ENCODE measurements at regions not wholly inside any gene's neighbourhood (a gene's known extent, or its start where the extent isn't known, plus 50 kb on each side); places are given as distances from the start of the nearest gene placed in this dataset.

DNA sequence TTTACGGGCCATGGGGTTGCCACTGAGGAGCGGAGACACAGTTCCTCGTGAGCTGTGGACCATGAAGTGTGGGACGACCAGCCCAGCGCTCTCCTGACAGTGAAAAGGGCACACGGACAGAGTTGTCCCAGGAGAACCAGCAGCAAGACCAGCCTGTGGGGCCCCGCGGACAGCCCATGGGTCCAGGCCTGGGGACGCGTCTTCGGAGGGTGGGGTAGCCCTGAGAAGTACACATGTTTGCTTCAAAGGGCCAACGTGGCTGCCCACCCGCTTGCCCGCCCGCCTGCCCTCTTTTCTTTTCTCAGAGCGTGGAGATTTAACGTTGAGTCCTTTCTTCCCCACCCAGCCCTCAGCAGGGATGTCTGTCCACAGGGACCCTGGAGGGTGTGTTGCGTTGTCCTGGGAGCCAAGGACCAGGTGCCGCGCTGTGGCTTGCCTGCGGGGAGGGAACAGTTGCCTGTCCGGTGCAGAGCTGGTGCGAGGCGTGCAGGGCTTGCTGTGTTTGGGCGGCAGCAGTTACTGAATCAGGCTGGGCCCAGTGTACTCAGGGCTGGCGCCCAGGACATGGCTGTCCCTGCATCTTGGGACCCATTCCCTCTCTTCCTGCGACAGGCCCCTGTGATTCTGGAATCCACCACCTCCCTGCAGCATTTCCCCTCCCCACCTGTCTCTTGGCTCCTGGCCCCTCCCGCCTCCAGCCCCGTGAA, 120.1 kb upstream of the HDAC4 start:
- DNase-seq, result no peak

DNA sequence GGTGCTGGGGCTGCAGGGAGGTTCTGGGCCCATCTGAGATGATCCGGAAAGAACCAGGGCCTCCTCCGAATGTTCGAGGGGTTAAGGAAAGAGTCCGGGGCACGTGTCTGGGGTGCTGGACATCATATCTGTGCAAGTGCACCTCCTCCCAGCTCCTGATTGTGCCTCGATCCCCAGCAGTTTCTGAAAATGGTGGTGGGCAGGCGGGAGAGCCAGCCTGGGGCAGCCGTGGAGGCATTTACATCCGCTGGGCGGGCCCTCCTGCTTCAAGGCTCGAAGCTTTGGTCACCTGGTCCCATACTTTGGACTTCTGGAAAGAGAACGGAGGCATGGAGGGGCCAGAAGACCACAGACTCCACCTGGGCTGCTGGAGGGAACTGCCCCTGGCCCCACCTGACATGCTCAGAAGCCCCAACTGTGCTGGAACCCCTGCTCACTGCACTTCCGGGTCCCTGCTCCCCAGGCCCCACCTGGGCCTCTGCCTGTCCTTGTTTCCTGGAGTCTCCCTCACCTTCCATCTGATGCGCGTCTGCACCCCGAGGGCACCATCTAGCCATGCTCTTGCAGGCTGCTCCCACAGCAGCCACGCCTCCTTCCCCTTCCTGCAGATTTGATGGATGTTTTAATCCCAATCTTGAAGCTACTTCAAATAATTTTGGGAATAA, 119.2 kb upstream of the HDAC4 start:
- DNase-seq, result no peak

- no peak for DNase-seq
Observed at GRCh38 chr2:239519089-239519920, 118.5 kb upstream of the HDAC4 start.

DNA sequence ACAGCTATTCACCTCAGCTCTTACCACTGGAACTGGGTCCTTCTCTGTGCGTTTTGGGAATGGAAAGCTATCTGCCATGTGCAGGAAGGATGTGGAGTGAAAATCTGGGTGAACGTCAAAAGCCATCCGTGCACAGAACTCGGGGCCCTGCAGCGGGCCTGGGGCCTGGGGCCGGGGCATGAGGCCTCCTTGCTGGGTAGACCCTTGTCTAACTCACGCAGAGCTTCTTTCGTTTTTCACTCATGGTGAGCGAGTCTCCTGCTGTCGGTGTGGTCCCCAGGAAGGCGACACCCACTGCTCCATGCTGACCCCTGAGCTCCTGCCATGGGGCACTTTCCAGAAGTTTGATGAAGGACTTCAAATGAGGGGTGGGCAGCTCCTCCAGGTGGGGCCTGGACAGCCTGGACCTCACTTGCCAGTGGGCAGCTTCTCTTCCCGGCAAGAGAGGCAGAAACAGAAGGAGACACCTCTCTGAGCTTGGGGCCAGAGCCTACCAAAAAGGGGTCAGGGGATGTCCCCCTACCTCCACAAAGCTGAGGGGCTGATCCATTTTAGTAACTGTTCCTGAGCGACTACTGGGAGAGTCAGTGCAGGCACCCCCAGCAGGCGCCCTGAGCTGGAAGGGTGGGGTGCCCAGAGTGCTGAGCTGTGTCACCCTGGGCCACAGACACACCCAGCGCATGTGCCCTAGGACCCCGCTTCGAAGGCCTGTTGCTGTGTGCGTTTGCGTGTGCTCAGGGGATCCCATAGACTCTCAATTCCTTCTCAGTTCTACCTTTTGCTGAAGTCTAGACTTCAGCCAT, 117.7 kb upstream of the HDAC4 start:
- DNase-seq, result no peak

GRCh38 chr2:239517686-239518085, 116.9 kb upstream of the HDAC4 start:
- no peak for DNase-seq

GRCh38 chr2:239516954-239517305, 116.1 kb upstream of the HDAC4 start:
- no peak for DNase-seq

DNA sequence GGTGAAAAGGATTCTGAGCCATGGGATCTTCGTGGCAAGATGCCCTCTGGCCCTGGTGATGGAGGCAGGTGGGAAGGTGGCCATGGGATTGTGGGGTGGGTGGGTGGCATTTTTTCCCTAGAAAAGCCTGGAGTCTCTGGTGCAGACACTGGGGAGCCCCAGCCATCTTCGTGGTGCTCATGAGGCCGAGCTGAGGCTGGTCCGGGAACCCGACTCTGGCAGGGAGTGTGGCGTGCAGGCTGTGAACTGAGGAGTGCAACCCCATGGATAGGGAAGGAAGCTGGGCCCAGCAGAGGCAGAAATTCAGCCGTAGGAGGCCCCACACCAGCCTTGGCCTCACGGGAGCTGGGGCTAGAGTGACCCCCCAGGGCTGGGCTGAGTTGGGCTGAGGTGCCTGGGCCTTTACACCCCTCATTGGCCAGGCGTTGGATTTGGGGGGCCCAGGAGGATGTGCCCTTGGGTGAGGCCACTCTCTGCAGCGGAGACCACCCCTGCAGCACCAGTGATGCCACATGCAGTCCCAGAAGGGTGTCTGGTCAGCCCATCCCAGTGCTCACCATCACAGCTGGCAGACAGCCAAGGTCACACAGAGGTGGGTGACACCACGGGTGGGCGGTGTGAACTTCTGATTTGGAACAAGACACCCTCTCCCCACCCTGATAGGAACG, 115.6 kb upstream of the HDAC4 start:
- DNase-seq, result no peak

- no peak for DNase-seq
Observed at GRCh38 chr2:239514754-239515530, 114.1 kb upstream of the HDAC4 start.

GRCh38 chr2:239512054-239512453, 111.2 kb upstream of the HDAC4 start:
- DNase-seq, result no peak

- no peak for DNase-seq
Observed at GRCh38 chr2:239509373-239510143, 108.7 kb upstream of the HDAC4 start.

- DNase-seq, result no peak
Observed at GRCh38 chr2:239508261-239508660, 107.4 kb upstream of the HDAC4 start.

DNA sequence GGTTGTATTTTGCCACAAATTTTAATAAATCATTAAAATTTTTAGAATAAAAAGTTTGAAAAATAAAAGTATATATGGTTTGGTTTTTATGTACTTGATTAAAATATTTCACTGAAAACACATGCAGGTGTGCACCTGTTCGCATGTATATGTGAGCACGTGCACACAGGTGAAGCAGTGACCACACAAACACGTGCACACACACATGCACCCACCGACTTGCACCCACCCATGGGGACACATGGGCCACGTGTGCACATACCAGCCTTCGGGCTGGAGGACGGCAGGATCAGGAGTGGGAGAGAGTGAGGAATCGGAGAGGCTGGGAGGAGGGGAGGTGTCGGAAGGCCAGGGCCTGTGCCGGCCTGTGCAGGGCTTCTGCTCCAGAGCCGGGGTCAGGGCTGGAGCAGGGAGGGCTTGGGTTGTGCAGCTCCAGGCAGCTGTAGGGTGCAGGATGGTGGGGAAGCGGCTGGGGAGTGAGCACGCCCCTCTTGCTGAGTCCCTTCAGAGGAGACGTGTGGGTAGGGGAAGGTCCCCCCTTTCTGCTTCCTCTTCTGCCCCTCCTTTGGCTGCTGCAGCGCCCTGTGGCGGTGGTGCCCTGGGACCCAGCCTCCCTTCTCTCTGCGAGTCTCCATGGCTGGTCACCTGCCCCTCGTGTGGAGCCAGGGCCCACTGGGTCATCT, 106.9 kb upstream of the HDAC4 start:
- no peak for DNase-seq

- no peak for DNase-seq
Observed at GRCh38 chr2:239506961-239507360, 106.1 kb upstream of the HDAC4 start.

GRCh38 chr2:239506101-239506857, 105.5 kb upstream of the HDAC4 start:
- no peak for DNase-seq

- DNase-seq, result no peak
Observed at GRCh38 chr2:239504643-239505235, 103.9 kb upstream of the HDAC4 start.

DNA sequence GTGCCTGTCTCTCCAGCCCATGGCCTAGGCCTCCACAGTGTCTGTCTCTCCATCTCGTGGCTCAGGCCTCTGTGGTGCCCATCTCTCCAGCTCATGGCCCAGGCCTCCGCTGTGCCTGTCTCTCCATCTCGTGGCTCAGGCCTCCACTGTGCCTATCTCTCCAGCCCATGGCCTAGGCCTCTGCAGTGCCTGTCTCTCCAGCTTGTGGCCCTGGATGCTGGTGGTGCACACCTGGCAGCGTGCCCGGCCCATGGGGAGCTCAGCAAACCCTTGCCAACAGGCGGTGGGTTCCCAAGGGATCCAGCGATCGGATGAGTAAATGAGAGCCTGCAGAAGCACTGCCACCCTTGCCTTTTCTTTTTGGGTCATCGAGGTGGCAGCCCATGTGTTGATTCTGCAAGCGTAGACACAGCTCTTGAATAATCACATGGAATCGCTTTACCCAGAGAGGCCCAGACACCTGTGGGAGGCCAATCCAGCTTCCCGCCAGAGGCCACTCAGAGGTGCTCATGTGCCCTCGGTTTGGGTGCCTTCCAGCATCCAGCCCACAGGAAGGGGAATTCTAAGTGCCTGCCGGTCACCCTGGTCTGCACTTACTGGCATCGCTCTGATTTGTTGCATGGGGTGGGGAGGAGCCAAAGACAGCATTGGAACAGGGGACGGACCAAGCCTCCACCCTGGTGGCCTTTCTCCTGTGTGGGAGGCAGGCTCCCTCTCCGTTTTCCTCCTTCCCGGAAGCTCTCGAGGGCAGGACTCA, 101.8 kb upstream of the HDAC4 start:
- no peak for DNase-seq

DNA sequence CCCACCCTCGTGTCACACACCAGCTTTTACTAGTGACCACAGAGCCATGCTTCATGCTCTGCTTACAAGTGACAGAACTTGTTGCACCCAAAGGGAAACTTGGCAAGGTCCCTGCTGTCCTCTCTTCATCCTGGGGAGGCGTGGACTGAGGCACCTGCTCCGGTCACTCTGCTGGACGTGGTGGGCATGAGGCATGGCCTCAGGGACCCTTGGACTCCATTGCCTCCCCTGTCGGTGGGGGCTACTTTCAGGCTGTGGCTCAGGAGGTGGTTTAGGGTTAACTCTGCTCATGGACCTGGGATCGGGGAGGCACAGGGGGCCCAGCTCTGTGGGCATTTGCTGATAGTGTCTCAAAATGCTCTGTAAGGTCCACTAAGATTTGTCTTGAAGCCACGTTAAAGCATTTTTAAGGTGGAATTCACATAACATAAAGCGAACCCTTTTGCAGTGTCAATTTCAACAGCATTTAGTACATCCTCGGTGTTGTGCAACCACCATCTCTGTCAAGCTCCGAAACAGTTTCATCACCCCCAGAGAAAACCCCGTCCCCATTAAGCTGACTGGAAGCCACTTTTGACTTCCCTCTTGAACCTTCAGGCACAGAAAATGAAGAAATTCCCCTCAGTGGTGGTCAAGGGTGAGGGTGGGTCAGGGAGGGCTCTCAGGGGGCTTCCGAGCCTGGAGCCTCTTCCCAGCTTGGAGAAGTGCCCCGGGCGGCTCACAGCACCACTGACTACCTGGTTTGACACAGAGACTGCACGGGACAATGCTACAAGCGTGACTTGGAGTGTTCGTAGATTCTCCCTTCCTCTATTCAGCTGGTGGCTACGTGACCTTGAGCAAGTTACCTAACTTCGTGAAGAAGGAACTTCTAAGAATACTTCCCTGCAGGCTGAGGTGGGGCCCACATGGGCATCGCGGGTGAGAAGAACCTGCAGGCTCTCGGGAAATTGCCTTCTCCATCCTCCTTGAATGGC, 100.0 kb upstream of the HDAC4 start:
- DNase-seq, result no peak

All from activated CD8-positive, alpha-beta memory T cell treated with anti-CD3 and anti-CD28 coated beads, Interleukin-2, amount 50 U/mL, for 4 hours (primary cell).